Activated CD8-positive, alpha-beta memory T cell treated with anti-CD3 and anti-CD28 coated beads, Interleukin-2, amount 50 U/mL, for 24 hours (primary cell): ENCODE measurements at regions not wholly inside any gene's neighbourhood (a gene's known extent, or its start where the extent isn't known, plus 50 kb on each side); places are given as distances from the start of the nearest gene placed in this dataset.
"Not testable (repeated sequence)": the region's sequence is repeated elsewhere in the genome, so short reads cannot be mapped to it uniquely, and the experiment has no call there.

Experiments
- DNase-seq: peaks from one replicate; pipeline ENCODE4 v3.0.0-alpha.2; 2020; ENCODE audit errors: extremely low read depth

DNA sequence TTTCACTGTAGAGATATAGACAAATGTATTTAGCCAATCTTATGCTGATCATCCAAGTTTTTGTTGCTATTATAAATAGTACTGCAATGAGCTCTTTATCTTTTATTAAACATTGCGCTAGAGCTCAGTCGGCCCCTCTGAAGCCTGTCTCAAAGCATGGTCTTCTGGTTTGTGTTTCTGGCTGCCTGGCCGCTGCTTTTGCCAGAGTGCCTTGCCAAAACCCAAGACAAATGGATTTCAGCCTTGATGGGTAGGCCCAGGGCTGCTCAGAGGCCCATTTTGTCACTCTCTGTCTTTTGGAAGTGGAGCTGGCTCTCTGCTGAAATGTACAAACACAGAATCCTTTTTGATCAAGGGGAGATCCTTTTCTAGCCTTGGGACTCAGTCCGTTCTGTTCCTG, 102.9 kb upstream of the KCNG1 start:
- DNase-seq: no peak

DNA sequence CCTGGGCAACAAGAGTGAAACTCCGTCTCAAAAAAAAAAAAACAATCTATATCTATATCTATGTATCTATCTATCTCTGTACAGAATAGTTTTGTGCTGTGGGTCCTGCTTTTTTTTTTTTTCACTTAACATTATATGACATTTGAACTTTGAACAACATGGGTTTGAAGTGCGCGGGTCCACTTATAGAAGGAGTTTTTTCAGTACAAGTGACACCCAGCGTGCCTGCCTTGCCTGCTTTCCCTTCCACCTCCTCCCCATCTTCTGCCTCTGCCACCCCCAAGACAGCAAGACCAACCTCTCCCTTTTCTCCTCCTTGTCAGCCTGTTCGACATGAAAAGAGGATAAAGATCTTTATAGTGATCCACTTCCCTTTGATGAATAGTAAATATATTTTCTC, 102.2 kb upstream of the KCNG1 start:
- no peak for DNase-seq

DNA sequence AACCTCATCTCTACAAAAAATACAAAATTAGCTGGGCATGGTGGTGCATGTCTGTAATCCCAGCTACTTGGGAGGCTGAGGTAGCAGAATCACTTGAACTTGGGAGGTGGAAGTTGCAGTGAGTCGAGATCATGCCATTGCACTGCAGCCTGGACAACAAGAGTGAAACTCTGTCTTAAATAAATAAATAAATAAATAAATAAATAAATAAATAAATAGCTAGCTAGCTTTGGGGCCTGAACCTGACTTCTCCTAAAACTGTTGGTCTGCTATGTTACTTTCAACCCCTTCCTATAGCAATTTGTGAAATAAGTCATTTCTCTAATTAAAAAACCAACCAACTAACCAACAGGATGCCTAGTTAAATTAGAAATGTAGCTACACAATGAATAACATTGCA, 101.0 kb upstream of the KCNG1 start:
- DNase-seq: not testable (repeated sequence)

DNA sequence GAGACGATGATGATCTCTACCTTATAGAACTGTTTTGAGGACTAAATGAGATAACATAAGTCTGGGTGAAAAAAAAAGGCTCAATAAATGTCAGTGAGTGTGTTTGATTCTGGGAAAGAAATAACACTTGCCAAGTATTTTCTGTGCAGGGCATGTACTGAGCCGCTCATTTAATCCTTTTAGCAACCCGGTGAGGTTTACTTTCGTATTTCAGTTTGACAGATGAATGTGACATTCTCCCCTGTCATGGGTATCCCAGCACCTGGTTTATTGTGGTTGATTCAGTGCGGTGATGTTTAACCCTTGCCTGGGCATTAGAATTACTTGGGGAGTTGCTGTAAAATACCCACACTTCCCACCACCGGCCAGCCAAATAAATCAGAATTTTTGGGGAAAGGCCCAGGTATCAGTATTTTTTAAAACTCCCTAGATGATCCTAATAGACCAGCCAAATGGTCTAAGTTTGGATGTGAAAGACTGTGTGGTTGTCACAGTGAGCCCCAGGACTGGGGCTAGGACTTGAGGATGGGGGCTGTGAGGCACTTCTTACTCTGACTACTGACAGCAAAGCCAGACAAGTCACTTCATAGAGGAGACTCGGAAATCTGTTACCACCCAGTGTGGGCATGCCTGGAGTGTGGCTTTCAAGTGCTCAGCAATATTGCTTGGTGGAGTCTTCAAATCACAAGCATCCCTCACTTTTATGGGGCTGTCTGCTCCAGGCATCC, 100.2 kb upstream of the KCNG1 start:
- DNase-seq: no peak

DNA sequence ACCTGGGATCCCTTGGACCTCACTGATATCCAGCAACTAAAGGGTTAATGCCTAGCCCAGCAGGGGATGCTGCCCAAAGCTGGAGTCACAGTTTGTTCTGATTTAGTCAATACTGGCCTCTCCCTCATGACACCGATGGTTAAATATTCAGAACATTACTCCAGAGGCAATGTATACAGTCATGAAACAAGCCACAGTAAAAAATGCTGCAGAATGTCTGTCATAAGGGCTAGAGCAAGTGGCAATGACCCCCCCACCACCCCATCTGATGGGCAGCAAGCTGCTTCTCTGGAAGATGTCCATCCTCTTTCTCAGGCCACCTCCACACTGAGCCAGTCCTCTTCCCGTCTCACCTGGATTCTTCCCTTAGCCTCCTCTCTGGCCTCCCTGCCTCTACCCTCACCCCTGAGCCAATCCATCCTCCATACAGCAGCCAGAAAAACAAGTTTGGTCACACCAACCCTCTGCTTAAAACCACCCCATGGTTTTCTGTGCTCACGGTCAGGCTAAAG, 99.0 kb upstream of the KCNG1 start:
- no peak for DNase-seq

DNA sequence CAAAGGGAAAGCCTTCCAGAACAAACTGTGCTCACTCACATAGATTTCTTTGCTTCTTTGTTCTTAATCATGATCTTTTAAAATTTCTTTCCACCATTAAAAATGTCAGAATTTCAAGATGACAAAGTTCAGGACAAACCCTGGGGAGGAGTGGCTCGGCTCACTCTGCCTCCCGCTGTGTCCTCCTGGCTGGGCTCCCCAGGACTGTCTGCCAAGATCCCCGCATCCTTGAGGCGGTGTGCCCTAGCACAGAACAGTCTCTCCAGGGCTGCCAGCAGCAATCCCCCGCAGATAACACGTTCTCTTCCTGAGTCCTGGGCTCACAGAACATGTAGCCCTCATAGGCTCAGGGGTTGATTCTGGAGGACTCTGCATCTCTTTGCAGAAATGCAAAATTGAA, 98.4 kb upstream of the KCNG1 start:
- DNase-seq: no peak

DNA sequence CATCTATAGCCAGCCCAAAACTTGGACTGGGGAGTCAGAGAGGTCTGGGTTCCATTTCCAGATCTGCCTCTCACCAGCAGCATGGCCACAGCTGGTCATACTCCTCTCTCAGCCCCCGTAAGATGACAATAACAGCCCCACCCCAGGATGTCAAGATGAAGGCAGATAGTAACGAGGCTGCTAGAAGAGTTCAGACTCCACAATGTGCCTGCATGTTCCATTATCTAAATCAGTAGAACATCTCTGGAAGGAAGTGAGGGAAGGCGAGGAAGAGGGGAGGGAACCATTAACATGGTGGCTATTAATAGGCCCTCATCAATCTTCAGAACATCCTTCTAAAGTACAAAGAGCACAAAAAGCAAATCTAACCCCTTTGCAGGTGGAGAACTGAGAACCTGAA, 98.0 kb upstream of the KCNG1 start:
- no peak for DNase-seq

DNA sequence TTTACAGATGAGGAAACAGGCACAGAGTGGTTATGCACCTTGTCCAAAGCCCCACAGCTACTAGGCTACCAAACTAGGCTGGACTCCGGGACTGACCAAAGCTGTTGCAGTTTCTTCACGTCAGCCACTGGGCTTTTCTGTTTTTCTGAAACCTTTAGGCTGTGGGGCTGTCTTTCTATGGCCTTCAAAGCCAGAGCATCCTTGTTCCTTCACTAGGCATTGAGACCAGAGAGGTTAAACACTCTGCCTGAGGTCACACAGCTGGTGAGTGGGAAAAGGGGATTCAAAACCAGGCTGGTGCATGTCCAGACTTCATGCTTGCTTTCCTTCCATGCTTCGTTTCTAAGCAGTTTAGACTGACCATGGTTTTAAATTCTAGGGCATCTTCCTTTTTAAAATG, 97.5 kb upstream of the KCNG1 start:
- no peak for DNase-seq

DNA sequence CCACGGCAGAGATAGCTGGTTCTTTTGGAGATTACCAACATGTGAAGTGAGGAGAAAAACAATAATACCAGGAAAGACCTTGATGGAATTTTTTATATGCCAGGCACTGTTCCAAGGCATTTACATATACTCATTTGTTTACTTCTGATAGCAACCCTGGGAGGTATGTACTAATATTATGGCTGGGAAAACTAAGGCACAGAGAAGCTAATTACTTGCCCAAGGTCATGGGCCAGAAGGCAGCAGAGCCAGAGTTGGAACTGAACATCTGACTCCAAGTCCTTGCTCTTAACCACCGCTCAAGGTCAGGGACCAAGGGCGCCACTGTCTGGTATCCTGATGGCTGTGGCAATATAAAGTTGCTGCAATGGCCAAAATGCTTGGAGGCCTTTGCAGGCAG, 97.0 kb upstream of the KCNG1 start:
- no peak for DNase-seq

DNA sequence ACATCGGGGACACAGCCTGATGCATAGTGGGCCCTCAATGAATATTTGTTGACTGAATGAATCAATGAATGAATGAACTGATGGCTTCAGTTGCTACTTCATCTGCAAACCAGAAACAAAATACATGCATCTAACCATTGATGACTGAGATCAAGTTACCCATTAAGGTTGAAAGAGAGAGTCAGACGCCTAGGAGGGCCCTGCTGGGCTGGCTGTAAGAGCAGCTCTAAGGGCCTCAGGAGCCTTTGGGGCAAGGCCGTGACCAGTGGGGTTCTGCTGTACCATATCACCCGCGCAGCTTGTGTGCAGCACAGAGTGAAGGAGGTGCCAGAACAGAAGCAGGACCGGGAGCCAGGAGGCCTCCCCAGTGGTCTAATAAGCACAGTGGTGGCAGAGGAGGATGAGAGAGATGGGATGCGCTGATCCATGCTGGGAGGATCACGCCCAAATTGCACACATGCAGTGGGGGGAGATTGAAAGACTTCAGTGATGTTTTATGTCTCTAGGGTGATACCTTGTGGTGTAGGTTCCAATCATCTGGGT, 96.1 kb upstream of the KCNG1 start:
- no peak for DNase-seq

DNA sequence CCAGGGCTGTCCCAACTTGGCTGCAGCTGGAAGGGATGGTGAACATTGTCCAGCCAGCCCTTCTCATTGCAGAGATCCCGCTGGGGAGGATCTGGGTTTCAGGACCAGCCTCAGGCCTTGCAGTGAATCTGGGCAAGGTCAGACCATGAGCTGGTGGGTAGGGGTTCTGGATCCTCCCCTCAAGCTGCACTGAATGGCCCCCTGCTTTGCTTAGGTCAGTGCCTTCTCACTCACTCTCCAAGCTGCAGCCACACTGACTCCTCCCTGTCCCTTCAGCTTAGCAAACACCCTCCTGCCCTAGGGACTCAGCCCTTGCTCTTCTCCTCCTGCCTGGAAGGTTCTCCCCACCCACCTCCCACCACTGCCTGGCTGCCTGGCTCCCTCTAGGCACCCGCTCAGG, 95.3 kb upstream of the KCNG1 start:
- no peak for DNase-seq

DNA sequence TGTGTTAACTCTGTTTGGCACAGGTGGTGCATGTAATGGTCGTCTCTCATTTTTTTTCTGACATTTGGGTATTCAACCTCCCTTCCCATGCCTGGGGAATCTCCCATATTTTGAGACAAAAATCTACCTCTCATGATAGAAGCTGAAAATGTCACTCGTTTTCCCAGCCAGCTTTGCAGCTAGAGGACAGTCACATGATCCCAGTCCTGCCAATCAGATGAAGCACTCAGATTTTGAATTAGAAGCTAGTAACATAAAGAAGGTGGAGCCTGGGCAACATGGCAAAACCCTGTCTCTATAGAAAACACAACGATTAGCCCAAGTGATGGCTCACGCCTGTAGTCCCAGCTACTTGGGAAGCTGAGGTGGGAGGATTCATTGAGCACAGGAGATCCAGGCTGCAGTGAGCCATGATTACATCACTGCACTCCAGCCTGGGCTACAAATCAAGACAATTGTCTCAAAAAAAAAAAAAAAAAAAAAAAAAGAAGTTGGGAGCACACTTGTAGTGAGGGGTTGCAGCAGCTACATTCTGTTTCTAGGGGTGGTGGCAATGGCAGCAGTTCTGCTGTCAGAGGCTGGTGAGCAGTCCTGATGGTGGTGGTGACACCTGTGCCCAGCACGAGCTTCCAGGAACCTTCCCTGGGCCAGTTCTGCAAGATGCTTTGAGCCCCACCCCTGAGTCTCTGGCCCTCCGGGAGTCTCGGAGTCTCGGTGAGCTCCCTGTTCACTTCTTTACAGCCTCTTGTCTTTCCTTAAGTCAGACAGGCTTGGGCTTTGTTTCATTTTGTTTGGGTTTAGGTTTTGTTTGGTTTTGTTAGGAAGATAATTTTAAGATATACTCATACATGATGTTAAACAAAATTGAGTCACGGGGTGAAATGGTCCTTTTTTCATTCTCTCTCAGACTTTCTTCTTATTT, 94.1 kb upstream of the KCNG1 start:
- no peak for DNase-seq

DNA sequence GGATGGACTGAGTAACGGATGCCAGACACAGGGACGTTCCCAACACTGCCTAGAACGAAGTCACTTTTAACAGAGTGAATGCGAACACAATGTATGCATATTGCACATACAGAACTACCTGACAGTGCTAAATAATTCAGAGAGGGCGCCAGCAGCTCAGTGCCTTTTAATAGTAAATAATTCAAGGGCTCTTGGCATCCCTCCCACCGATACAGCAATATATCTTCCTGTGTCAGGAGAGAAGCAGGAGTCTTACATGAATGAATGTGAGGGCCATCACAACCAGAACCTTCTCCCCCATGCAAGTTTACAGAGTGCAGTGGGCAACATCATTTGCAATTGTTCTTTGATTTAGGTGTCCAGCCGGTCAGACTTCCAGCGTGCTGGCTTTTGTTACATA, 88.4 kb upstream of the KCNG1 start:
- no peak for DNase-seq

DNA sequence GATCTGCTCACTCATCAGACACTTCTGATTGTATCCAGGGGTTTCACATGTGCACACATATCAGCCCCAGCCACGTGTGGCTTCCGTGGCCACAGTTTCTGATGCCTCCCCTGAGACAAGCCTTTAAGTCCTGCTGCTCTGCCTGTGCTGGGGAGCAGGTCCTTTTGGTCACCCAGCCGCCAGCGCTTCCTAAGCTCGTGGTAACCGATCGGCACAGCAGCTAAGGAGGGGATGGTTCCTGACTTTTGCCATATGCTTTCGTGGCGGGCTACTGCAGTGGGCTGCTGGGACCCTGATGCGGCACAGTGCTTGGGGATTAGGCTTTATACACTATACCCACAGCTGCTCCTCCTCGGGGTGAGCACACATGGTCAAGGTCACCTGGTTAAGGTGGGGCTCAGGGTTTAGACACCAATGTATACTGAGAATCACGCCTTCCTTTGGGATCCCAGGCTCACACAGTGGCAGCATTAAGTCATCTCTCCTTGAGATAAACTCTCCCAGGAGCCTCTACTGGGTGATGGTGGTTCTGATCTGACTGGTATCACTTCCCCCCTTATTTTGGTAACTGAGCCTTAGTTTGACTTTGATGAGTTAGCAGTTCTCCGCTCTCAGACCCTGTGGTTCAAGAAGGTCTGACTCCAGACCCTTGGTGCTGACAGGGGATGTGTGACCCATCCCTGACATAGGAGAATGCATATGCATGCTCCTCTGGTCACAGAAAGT, 85.9 kb upstream of the KCNG1 start:
- DNase-seq: no peak

DNA sequence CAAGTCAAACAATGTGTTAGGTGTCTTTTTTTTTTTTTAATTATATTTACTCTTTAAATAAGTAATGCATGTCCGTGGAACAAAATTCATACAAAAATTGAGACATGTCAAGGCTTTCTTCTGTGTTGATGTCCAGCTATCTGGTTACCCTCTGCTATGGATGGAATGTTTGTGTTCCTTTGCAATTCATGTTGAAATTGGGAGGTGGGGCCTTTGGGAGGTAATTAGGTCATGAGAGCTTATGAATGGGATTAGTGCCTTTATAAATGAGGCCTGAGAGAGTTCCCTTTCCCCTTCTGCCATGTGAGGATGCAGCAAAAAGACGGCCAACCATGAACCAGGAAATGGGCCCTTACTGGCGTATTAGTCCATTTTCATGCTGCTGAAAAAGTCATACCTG, 83.1 kb upstream of the KCNG1 start:
- DNase-seq: no peak

DNA sequence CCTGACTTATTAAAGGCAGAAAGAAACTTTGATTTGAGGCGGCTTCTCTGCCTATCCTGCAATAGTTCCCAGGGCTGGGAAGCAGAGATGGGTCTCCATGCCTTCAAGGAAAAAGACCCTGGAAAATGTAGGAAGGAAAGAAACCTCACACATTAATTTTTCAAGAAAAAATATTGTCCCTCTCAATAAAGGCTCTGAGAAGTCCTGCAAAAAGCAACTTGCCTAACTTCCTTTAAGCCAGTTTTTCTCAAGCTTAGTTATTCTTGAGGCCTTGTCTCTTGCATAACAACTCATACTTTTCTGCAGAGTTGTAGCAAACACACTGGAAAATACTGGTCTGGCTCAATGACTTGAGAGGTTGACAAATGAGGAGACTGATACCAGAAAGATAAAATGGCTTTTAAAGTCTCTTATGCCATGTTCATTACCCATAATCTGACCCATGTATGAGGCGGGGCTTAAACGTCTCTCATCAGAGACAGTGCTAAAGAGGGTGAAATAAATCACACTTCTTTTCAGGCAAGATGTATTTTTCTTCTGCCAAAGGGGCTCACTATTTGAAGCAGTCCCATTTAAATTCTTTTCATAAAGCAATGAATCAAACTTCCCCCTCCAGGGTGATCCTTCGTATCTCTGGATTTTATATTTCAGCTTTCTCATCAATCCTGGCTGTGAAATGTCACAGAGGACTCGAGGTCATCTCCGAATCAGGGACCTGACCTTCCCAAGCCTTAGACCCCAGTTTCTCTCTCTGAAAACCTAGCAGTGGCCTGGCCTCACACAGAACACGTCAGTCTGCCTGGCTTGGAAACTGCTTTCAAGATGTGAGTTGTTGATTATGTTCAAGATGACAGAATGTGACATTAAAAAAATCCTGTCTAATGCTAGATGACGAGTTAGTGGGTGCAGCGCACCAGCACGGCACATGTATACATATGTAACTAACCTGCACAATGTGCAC, 82.3 kb upstream of the KCNG1 start:
- DNase-seq: no peak

DNA sequence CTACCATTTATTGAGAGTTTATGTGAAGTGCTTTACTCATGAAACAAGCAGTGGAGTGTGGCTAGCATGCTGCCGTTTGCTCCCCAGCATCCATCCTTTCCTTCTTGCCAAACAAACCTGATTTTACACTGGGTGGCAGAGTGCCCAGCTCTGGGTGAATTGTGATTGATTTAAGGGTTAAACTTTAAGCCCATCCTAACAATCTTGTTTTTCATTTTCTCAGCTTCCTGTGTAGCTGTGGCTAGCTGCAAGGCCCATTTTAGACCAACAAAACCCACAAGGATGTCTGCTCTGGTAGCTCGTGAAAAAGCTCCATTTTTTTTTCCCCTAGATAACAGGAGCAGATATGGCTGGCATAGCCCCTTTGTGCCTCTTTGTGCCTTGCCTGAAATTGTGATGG, 77.7 kb upstream of the KCNG1 start:
- DNase-seq: no peak

DNA sequence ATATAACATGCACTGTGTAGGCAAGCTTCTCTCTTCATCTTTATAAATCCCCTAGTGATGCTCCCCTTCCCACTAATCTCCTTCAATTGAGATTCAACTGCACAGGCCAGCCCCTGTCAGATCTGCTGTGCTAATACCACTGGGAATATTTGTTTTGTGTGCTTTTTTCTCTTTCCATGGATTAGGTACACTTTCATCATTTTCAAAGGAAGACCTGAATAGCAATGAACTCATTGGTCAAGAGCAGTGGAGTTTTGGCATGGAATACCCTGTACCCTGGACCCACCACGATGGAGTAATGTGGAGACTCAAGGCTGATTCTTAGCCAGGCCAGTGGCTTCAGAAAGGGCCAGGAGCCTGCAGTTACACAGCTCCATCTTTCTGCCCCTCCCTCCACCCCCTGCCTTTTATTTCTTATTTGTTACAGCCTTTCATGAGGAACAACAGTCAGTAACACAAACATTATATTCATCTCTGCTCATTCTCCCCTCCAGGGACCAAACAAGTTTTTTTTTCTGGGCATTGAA, 75.4 kb upstream of the KCNG1 start:
- DNase-seq: no peak

DNA sequence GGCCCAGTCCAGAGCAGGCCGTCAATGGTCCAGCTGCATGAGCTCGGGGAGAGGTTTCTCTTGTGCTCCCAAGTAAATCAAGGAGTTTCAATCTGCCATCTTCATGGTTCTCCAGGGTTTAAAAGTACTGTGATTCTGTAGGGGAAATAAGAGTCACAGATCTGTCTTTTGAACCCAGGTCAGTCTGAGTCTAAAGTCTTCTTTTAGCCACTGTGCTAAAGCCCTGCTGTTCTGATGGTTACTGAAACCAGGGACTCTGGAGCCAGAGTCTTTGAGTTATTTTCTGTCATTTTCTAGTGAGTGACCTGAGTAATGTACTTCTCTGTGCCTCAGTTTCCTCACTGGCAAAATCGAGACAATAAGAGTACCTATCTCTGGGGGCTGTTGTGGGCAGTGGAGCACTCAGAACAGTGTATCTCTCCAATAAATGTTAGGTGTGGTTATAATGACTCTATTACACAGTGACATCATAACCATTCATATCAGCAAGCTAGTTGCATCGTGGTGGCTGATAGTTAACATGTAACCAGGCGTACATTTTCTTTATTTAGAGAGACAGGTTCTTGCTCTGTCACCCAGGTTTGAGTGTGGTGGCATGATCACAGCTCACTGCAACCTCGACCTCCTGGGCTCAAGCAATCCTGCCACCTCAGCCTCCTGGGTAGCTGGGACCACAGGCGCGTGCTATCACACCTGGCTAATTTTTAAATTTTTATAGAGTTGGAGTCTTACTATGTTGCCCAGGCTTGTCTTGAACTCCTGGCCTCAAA, 74.6 kb upstream of the KCNG1 start:
- no peak for DNase-seq
